D341Med (cell line): ENCODE measurements at regions not wholly inside any gene's neighbourhood (a gene's known extent, or its start where the extent isn't known, plus 50 kb on each side); places are given as distances from the start of the nearest gene placed in this dataset.

Experiments
- DNase-seq: peaks from one replicate; pipeline ENCODE4 v3.0.0; 2012; ENCODE audit warnings: low spot score

DNA sequence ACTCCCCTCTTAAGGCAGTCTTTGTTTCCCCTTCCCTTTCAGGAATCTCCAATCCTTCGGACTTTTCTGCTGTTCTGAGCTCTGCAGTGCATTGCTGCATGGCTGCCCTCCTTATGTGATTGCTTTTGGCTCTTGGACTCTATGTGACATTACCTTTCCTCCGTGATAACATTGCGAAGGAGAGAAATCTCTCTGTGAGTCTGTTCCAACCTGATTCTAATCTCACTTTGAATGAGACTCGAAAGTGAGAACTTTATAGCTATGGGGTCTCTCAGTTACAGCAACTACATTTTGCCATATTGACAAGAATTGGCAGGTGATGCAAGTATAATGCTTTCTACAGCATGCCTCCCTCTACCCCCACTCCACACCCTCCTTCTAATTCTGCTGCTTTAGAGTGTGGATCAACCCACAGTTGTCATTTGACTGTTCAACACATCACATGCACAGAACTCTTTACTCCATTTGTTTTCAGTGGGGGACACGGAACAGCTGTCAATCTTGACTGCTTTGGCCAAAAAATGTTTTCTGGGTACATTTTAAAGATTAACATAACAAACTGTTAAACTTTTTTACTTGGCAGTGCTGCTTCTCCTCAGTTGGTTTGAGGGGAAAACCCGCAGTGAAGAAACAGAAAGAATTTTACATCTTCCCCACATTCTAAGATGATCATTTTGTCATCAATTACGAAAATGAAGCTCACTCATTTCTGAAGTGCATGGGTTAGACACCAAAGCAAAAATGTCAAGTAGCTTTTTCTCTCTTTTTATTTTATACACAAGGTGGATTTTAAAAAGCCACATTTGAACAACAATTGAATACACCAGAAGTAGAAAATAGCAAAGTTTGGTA is 125.5 kb upstream of the RMST start:
- DNase-seq: no peak

DNA sequence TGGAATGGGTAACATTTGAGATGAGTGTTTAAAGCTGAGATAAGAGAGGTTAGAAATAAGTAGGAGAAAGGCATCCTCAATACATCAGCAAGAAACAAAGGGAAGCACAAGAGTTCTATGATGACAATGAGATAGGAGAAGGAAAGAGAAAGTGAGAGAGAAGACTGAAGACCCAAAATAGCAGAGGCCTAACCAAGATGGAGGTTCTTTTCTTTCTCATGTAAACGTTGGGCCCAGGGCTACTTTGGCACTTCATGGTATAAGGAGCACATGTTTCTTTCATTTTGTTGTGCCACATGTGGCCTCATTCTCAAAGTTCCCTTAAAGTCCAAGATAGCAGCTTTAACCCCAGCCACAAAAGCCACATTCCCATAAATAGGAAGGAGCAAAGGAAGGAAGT is 120.5 kb upstream of the RMST start:
- no peak for DNase-seq

DNA sequence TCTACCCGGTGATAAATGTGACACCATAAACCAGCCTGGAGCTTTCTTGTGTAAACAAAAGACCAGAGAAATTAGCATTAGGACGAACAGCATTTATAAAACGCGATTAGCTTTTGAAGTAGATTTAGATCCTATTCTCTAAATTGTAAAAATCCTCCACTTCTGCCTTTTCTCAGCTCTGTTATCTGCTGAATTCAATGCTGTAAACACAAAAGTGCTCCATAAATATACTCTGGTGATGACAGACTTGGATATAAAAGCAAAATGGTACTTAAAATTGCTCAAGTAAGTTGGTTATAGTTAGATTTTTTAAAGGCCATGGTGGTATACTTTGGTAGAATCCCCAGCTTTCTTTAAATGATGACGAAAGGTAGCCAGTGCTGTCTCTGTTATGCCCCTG is 114.6 kb upstream of the RMST start:
- no peak for DNase-seq

DNA sequence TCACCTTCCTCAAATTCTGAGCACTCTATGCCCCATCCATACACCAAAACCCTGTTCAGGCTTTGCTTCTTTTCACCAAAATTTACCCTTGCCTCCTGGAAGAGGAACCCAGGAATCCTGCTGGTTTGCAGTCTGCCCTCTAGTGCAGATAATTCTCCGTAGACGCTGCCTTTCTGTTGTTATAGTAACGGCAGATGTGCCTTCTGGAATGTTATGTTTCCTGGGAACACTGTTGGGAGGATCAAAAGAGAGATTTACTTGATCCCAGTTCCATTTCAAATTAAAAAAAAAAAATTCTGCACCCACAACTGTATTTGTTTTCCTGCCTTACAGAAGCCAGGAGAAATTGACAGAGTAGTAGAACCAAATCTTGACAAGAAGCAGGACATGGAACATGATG is 104.2 kb upstream of the RMST start:
- DNase-seq: no peak

DNA sequence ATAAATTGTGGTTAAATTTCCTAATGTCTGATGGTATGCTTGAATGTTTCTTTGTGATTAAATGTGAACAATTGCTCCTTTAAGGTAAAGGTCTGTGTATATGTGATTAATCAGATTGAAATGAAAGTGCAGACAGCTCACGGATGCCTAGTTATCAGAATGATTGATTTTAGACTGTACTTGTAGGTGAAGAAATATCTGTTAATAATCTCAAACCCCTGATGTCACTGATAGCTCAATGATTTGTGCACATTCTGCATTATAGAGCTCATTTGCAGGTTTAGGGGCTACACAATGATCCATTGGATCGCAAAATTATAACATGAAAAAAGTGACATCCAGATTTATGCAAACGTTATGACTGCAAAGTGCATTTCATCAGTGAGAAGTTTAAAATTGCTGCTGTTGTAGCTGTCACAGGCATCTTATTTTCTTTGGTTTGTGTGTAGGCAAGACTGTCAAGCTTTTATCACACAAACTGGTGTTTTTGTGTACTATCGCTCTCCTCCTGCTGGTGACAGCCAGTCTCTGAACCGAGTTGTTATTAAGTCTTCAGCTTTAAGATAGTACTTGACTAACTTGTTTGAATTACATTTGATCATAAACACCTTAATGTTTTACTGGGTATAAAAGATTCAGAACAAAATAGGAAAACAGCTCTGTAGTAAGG is 103.4 kb upstream of the RMST start:
- DNase-seq: no peak

DNA sequence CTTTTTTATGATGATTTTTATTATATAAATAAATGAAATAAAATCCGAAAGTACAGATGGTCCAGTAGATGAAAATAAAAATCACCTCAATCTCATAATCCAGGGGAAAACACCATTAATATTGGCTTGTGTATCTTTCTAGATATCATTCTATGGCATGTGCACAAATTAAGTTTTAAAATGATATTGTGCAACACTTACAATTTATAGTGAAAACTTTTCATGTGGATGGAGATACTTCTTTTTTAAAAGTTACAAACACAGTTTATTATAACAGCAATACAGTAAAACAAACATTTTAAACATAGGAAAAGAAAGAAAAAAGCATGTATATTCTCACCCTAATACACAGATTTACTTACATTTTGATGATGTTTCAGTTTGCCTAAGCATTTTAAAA is 98.9 kb upstream of the RMST start:
- DNase-seq: no peak

DNA sequence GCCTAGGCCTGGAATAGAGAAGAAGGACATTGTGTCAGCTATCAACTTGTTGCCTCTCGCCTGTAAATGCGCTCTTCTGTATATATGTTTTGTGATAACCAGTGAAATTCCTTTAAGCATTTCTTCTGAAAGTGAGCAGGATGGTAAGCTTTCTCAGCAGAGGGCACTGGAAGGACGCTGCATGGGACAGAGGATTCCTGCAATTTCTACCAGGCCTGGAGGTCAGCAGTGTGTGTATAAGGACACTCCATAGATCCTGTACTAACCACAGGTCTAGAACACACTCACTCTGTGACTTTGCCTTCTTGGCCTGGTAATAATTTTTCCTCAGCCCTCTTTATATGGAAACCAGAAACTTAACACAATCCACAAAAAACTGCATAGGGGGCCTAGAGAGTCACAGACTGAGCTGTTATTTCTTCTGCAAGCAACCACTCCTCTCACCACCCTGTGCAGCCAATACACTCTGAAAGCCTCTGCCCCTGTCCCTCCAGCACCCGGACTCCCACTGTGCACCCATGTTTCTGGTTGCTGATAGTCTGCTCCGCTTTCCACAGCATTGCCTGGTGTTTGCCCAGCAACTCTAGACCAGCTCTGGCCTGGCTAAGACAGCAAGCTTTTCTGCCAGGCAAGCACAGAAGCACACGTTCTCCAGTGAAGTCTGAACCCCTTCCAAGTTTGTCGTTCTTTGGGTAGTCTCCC is 94.0 kb upstream of the RMST start:
- DNase-seq: no peak

DNA sequence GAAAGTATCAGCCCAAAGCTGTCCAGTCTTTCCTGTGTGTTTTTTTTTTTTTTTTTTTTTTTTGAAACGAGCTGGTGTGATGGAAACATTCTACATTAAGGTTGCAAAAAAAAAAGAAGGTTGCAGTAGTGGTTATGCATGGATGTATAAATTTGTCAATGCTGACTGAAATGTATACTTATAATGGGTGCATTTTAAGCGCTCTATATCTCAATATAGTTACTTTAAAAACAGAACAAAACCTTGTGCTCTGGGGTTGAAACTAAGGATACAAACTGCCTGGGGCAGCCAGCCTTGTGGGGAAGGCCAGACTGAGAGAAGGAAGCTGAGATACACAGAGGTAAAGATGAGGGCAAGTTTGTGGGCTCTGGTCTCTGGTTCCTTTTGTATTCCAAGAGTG is 87.3 kb upstream of the RMST start:
- no peak for DNase-seq

DNA sequence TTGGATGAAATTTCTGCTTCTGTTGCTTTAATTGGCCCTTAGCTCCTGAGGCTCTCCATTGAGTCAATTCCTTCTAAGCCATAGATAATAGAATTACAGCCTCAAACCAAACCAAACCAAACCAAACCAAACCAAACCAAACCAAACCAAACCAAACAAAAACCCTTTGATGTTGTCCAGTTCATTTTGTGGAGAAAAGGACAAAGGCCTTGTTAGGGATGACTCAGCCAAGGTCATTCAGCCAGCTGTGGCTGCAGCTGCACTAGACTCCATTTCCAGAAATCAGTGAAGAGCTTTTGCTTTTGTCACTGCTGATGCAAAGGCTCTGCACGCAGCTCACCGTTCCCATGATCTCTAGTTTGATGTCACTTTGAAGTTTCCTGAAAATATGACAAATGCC is 82.2 kb upstream of the RMST start:
- DNase-seq: no peak

DNA sequence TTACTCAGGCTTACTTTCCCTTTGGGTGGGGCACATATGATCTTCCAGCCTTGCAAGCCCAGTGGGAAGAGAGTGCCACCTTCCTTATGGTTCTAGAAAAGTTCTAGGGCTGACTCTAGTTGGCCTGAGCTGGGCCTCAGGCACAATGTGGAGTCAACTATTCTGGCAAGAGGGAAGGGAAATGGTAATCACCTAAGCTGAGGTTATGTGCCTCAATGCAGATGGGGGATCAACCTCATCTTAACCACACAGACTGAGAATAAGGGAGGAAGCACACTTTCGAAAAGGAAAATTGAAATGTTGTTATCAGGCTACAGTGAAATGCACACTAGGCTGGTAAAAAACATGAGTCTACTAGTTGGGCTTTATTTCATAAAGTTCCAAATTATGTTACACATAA is 77.5 kb upstream of the RMST start:
- no peak for DNase-seq

DNA sequence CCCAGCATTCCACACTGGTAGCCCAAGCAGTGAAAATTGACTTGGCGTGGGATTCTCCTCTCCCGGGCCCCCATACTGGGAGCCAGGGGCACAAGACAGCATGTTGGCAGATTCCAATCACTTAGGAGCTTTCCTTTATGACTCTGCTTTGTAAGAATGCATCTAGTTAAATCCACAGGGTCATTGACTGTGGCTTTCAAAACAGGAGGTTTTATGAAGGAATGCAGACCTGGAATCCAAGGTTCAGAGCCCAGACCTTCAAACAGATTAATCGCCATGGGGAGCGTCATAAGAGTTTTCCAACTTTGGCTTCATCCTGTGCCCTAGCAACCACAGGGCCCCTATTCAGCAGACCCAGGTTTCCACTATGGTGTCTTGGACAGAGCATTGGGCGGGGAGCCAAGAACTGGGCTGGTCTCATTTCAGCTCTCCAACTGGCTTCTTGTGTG is 76.4 kb upstream of the RMST start:
- no peak for DNase-seq

DNA sequence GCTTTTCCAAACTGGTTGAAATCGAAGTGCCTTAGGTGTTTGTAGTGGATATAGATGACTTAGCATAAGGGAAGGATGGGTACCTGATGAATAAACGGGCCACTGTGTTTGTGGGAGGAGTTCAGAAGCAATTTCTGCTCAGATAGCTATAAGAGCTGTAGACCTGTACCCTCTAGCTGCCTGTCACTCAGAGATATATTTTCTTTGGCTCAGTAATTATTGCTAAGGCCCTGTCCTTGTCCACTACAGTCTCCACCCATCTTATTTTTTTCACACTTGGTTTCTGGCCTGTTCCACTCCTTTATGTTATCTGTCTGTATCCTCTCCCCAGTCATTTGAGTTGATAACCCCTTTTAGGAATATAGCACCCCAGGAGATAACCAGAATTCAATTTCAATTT is 74.8 kb upstream of the RMST start:
- DNase-seq: no peak

DNA sequence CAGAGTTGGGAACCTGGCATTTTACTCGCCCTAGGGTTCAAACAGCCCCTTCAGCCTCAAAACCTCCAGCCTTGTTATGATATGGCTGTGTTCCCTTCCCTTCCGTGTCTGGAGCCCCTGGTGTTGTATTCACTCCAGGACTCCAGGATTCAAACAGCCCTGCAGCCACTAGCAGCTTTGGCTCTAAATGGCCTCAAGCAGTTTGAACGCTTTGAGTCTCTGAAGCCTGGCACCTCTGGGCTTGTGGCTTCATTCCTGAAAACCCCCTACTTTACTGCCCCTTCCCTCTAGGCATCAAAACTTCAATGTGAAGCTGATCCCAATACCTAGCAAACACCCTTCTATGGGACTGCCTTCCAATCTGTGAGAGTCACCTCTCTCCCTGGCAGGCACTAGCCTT is 67.9 kb upstream of the RMST start:
- no peak for DNase-seq

DNA sequence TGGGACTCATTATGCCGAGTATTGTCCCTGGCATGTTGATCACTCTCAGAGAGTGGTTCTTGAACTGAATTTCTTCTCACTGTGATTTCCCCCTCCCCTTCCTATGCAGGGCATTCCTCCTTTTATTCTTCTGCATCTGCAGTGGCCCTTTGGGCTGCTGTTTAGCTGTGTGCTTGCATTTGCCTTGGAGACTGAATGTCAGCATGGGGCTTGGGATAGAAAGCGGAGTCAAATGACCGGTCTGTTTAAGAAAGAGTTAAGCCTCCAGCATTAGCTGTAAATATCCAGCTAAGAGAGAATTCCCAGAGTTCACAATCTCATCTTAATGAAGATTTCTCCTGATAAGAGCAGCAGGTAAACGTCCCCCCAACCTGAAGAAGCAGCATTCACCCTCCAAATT is 65.6 kb upstream of the RMST start:
- DNase-seq: no peak

DNA sequence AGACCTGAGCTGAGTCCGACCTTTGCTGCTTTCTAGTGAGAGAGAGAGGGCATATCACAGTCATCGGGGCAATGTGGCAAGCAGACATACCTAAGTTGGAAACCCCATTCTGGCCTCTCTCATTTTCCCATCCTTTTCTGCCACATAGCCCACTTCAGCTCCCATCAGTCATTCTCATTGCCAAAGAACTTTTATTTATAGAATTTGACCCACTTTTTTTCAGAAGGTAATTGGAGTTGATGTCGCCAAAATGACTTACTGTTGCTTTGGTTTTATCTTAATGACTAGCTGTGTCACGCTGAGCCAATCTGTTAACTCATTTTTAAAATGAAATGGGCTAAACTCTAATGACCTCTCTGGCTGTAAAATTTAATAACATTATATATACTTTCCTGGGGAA is 63.9 kb upstream of the RMST start:
- no peak for DNase-seq

DNA sequence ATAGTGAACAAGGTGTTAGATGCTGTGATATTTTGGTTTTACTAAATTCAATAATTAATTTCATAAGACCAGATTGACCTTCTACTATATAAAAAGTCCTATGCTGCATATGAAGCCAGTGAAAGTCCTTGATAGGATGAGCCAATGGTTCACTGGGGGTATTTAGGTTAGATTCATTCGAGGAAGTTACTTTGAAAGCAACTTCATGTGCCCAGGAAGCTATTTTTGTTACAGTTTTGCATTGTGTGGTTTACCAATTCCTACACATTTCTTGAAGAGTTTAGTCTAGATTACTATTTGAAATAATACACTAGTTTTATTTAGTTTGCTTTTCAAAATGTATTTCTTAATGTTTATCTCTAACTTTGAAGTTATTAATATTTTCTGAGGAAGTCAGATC is 58.5 kb upstream of the RMST start:
- DNase-seq: no peak

DNA sequence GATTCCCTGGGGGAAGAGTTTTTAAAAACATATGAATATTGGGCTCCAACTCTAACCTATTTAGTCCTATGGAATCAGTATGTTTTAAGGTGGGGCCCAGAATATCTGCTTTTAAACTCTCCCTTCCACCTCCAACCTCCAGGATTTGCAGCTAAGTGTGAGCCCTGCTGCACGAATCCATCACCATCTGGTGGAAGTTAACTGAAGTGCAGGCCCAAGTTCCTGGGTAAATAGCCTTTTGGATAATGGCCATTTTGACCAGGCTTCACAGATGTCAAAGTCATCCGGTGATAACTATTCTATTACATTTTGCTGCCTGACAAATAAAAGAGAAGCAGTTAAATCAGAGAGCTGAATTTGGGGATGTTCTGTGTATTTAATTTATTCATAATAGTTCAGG is 58.1 kb upstream of the RMST start:
- DNase-seq: peak; percentile 45

DNA sequence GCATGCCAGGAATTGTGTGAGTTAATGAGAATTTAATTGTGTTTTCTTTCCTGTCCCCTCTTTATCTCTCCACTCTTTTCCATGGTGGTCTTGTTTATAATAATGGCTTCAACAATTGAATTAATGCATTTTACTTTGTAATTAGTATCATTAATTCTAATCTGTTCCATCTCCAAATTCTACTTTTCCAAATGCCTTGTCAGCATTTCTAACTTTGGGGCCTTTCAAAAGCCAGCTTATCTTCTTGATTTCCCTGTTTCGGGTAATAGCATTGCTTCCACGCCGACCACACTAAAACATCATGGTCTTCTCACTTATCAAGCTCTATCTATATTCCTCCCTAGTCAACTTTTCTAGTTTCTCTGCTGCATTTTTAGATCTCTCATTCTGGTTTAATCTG is 54.2 kb upstream of the RMST start:
- DNase-seq: no peak

DNA sequence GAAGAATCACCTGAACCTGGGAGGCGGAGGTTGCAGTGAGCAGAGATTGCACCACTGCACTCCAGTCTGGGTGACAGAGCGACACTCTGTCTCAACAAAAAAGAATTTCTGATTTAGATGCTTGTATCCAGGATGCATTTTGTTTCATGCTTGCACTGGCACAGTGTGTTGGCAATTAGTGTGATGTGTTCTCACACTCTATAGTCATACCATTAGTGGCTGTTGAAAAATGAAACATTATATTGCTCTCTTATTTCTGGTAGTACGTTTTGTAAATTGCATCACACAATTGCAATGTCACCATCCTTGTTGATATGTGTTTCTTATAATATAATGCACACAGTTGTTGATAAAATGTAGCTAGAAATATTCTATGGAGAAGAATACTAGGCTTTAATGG is 51.3 kb upstream of the RMST start:
- no peak for DNase-seq
